Smooth muscle cell (in vitro differentiated cells): ENCODE measurements at regions not wholly inside any gene's neighbourhood (a gene's known extent, or its start where the extent isn't known, plus 50 kb on each side); places are given as distances from the start of the nearest gene placed in this dataset.

Experiments used
- DNase-seq: peaks from one replicate; lab custom pipeline; 2025; ENCODE audit not compliant: unreplicated experiment; lab: John Stamatoyannopoulos, UW
- H2AFZ ChIP-seq: fragments of 200-600 bp; sonication (generic); 2 replicates; pipeline ENCODE4 v1.6.0; 2016; ENCODE audit warnings: antibody characterized with exemption, low read depth, mild to moderate bottlenecking
- H3F3A ChIP-seq: fragments of 200-600 bp; sonication (generic); 2 replicates; pipeline ENCODE4 v1.6.0; 2017; ENCODE audit warnings: antibody characterized with exemption, low read depth
- H3K27ac ChIP-seq: fragments of 200-600 bp; sonication (generic); 2 replicates; pipeline ENCODE4 v1.5.1; 2016; ENCODE audit warnings: low read depth, mild to moderate bottlenecking
- H3K27me3 ChIP-seq: fragments of 200-600 bp; sonication (generic); 2 replicates; pipeline ENCODE4 v1.6.1; 2016; ENCODE audit warnings: low read depth, mild to moderate bottlenecking
- H3K36me3 ChIP-seq: fragments of 200-600 bp; sonication (generic); 2 replicates; pipeline ENCODE4 v1.5.1; 2016; ENCODE audit warnings: low read depth
- H3K4me1 ChIP-seq: fragments of 200-600 bp; sonication (generic); 2 replicates; pipeline ENCODE4 v1.5.1; 2016; ENCODE audit warnings: low read depth
- H3K4me2 ChIP-seq: fragments of 200-600 bp; sonication (generic); 2 replicates; pipeline ENCODE4 v1.6.0; 2016; ENCODE audit warnings: mild to moderate bottlenecking
- H3K4me3 ChIP-seq: fragments of 200-600 bp; sonication (generic); 2 replicates; pipeline ENCODE4 v1.5.1; 2016; ENCODE audit warnings: mild to moderate bottlenecking
- H3K79me2 ChIP-seq: fragments of 200-600 bp; sonication (generic); 2 replicates; pipeline ENCODE4 v1.6.0; 2016; ENCODE audit warnings: low read depth, mild to moderate bottlenecking
- H3K9ac ChIP-seq: fragments of 200-600 bp; sonication (generic); 2 replicates; pipeline ENCODE4 v1.6.0; 2016; ENCODE audit warnings: low read depth
- H3K9me3 ChIP-seq: fragments of 200-600 bp; sonication (generic); replicated peaks from 2 replicates; pipeline ENCODE4 v1.5.1; 2016; ENCODE audit warnings: low read depth
- H4K20me1 ChIP-seq: fragments of 200-600 bp; sonication (generic); 2 replicates; pipeline ENCODE4 v1.6.0; 2016; ENCODE audit warnings: low read depth
- WGBS: methylation state at CpG from one replicate; pipeline ENCODE4 v1.1.7; 2016; ENCODE audit warnings: low lambda C conversion rate; 5-methylcytosine and 5-hydroxymethylcytosine counted together
- TF ChIP-seq, protein P1 (sequence below): fragments of 200-600 bp; sonication (generic); IDR thresholded peaks from 2 replicates; pipeline ENCODE4 v1.5.1; 2017; ENCODE audit warnings: borderline replicate concordance, mild to moderate bottlenecking, antibody characterized with exemption; ENCODE audit not compliant: insufficient read depth, poor library complexity, severe bottlenecking

DNA sequence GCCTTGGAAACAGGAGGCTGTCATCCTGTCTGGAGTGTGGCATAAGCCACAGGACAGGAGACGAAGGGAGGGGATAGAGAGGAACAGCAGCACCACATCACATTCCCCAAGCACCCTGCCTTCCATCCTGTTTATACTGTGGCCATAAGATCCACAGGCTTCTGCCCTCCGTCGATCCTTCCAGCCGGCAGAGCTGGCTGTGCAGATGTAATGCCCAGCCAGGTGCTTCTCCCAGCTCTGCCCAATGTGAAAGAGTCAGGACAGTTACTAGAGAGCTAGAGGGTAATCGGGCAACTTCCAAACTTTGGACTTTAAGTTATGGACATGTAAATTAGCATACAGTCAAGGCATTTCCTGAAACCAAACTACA lies 368.4 kb downstream of the SOX9 start:
- Histone ChIP-seq H3K79me2 (peaks cover 72% of the 10 kb centered on the region), H3K4me2 (no peak overlapping the region), H3K4me1 (no peaks in the 10 kb centered on the region), H3K27me3 (no peaks in the 10 kb centered on the region), H3K27ac (no peak overlapping the region), H3K9ac (no peak overlapping the region), H3K4me3 (no peak overlapping the region), H3F3A (no peaks in the 10 kb centered on the region), H4K20me1 (peaks cover 83% of the 10 kb centered on the region), H3K36me3 (no peaks in the 10 kb centered on the region), H3K9me3 (no peaks in the 10 kb centered on the region), H2AFZ (no peak overlapping the region)
- DNase-seq, result no peak
- TF ChIP-seq, protein P1, sequence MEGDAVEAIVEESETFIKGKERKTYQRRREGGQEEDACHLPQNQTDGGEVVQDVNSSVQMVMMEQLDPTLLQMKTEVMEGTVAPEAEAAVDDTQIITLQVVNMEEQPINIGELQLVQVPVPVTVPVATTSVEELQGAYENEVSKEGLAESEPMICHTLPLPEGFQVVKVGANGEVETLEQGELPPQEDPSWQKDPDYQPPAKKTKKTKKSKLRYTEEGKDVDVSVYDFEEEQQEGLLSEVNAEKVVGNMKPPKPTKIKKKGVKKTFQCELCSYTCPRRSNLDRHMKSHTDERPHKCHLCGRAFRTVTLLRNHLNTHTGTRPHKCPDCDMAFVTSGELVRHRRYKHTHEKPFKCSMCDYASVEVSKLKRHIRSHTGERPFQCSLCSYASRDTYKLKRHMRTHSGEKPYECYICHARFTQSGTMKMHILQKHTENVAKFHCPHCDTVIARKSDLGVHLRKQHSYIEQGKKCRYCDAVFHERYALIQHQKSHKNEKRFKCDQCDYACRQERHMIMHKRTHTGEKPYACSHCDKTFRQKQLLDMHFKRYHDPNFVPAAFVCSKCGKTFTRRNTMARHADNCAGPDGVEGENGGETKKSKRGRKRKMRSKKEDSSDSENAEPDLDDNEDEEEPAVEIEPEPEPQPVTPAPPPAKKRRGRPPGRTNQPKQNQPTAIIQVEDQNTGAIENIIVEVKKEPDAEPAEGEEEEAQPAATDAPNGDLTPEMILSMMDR, result no peak
- 82% methylated on average over 5 of the region's 5 CpGs for WGBS

DNA sequence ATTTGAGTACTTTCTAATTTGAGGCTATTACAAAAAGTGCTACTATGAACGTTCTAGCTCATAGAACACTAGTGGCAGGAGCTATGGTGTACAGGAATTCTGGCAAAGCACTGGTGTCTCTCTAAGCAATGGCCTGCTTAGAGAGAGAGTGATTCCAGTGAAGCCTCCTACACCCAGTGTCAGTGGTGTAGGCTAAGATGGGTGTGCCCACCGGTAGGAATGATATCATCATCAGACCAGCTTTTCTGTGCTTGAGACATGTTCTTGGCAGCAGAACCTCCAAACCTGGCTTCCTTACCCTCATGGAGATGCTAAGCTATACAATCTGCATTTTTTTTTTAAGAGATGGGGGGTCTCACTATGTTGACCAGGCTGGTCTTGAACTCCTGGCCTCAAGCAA lies 370.3 kb downstream of the SOX9 start:
- Histone ChIP-seq H3K27me3 (no peaks in the 10 kb centered on the region), H3K4me3 (no peak overlapping the region), H4K20me1 (peaks cover 87% of the 10 kb centered on the region), H3K4me2 (no peak overlapping the region), H3K9me3 (no peaks in the 10 kb centered on the region), H3K79me2 (peaks cover 66% of the 10 kb centered on the region), H3K36me3 (no peaks in the 10 kb centered on the region), H3K27ac (no peak overlapping the region), H3F3A (no peaks in the 10 kb centered on the region), H3K4me1 (no peaks in the 10 kb centered on the region), H2AFZ (no peak overlapping the region), H3K9ac (no peak overlapping the region)
- TF ChIP-seq, protein P1, result no peak
- 95% methylated on average over 2 of the region's 2 CpGs for WGBS
- DNase-seq, result no peak

DNA sequence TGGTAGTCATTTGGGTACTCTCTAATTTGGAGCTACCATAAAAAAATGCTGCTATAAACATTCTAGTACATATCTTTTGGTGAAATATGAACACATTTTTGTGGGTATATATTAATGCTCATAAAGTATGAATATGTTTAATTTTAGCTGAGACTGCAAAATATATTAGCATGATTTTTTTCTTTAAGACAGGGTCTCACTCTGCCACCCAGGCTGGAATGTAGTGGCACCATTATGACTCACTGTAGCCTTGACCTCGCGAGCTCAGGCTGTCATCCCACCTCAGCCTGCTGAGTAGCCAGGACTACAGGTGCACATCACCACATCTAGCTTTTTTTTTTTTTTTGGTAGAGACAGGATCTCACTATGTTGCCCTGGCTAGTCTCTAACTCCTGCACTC lies 371.7 kb downstream of the SOX9 start:
- no peak overlapping the region for H2AFZ ChIP-seq
- H3K9ac ChIP-seq, result no peak overlapping the region
- H3K4me1 ChIP-seq, result no peaks in the 10 kb centered on the region
- 98% methylated on average over 2 of the region's 2 CpGs for WGBS
- peaks cover 57% of the 10 kb centered on the region for H3K79me2 ChIP-seq
- DNase-seq, result no peak
- H3K36me3 ChIP-seq, result no peaks in the 10 kb centered on the region
- H3K4me2 ChIP-seq, result no peak overlapping the region
- H3K27me3 ChIP-seq, result no peaks in the 10 kb centered on the region
- H3F3A ChIP-seq, result no peaks in the 10 kb centered on the region
- H3K27ac ChIP-seq, result no peak overlapping the region
- H3K4me3 ChIP-seq, result no peak overlapping the region
- TF ChIP-seq, protein P1, result no peak
- H3K9me3 ChIP-seq, result no peaks in the 10 kb centered on the region
- H4K20me1 ChIP-seq, result peaks cover 80% of the 10 kb centered on the region

DNA sequence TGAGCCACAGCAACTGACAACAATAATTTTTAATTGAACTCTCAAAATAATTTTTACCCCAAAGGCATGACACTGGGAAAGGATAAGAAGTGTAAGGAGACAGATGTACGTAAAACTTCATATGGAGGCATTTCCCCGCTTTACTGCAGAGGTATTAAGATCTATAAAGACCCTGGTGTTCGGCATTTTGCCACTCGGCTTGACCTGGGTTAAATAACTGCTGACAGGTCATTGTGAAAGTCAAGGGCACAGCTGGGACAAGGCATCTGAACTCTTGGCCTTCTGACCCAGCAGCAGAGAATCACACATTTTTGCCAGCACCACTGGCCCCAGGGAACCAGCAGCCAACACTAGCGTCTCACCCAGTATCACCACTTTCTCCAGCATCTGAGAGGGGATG lies 372.1 kb downstream of the SOX9 start:
- DNase-seq, result no peak
- H4K20me1 ChIP-seq, result peaks cover 76% of the 10 kb centered on the region

More for the DNA sequence above, 372.1 kb downstream of the SOX9 start:
- TF ChIP-seq, protein P1, result no peak
- no peaks in the 10 kb centered on the region for H3K36me3 ChIP-seq
- H3K4me3 ChIP-seq, result no peak overlapping the region
- no peak overlapping the region for H3K27ac ChIP-seq
- H3K9me3 ChIP-seq, result no peaks in the 10 kb centered on the region
- no peaks in the 10 kb centered on the region for H3K4me1 ChIP-seq
- H3K27me3 ChIP-seq, result no peaks in the 10 kb centered on the region
- H3K9ac ChIP-seq, result no peak overlapping the region
- peaks cover 56% of the 10 kb centered on the region for H3K79me2 ChIP-seq
- H3K4me2 ChIP-seq, result no peak overlapping the region
- 93% methylated on average over 5 of the region's 5 CpGs for WGBS
- no peaks in the 10 kb centered on the region for H3F3A ChIP-seq
- no peak overlapping the region for H2AFZ ChIP-seq
